H1 (cell line): ENCODE measurements at regions not wholly inside any gene's neighbourhood (a gene's known extent, or its start where the extent isn't known, plus 50 kb on each side); places are given as distances from the start of the nearest gene placed in this dataset.

Experiments
- ASH2L ChIP-seq: fragments of 200-600, 300-600 bp; sonication (generic); IDR thresholded peaks from one replicate; pipeline ENCODE4 v1.7.1; 2017; ENCODE audit warnings: low read length
- BACH1 ChIP-seq: IDR thresholded peaks from 2 replicates; pipeline ENCODE4 v1.6.1; 2012; ENCODE audit warnings: low read length, improper control_type of control experiment
- BCL11A ChIP-seq, 2 experiments: IDR thresholded peaks; one replicate each; pipeline ENCODE4 v1.6.1; 2011; ENCODE audit warnings: low read depth in 2 of 2, low read length in 2 of 2, mild to moderate bottlenecking in 2 of 2
- BRCA1 ChIP-seq: IDR thresholded peaks from 2 replicates; pipeline ENCODE4 v1.6.1; 2012; ENCODE audit warnings: low read depth, low read length, improper control_type of control experiment
- CTBP2 ChIP-seq: IDR thresholded peaks from 2 replicates; pipeline ENCODE4 v1.7.0; 2011; ENCODE audit warnings: borderline replicate concordance, mild to moderate bottlenecking, moderate library complexity, mixed read lengths, low read length; ENCODE audit not compliant: insufficient read depth, insufficient read length
- EP300 ChIP-seq, 2 experiments: IDR thresholded peaks; 1 replicate in 1 of 2; 2 replicates in 1 of 2; pipeline ENCODE4 v1.6.1; 2011 to 2012; ENCODE audit warnings: low read depth in 2 of 2, low read length in 2 of 2, mild to moderate bottlenecking in 2 of 2, borderline replicate concordance in 1 of 2, inconsistent platforms in 1 of 2, moderate library complexity in 1 of 2
- GABPA ChIP-seq: IDR thresholded peaks from 2 replicates; pipeline ENCODE4 v1.6.1; 2011; ENCODE audit warnings: mild to moderate bottlenecking, low read length, moderate library complexity, borderline replicate concordance; ENCODE audit not compliant: insufficient read depth
- GTF2F1 ChIP-seq: IDR thresholded peaks from 2 replicates; pipeline ENCODE4 v1.6.1; 2012; ENCODE audit warnings: low read depth, low read length, improper control_type of control experiment, borderline replicate concordance
- JUND ChIP-seq: IDR thresholded peaks from 2 replicates; pipeline ENCODE4 v1.6.1; 2011; ENCODE audit warnings: mild to moderate bottlenecking, improper control_type of control experiment, low read length
- KDM5A ChIP-seq: fragments of 200-600 bp; IDR thresholded peaks from 2 replicates; pipeline ENCODE4 v1.7.1; 2012; ENCODE audit warnings: mild to moderate bottlenecking, low read length, inconsistent platforms, mixed read lengths
- MAFK ChIP-seq: IDR thresholded peaks from 2 replicates; pipeline ENCODE4 v1.6.1; 2012; ENCODE audit warnings: low read depth, mild to moderate bottlenecking, improper control_type of control experiment, low read length
- POLR2A ChIP-seq, 2 experiments: IDR thresholded peaks; 1 replicate in 1 of 2; 2 replicates in 1 of 2; pipeline ENCODE4 v1.6.1; 2011; ENCODE audit warnings: low read depth in 2 of 2, low read length in 2 of 2, mild to moderate bottlenecking in 2 of 2; ENCODE audit errors: control extremely low read depth in 1 of 2
- POU5F1 ChIP-seq: IDR thresholded peaks from 2 replicates; pipeline ENCODE4 v1.6.1; 2011; ENCODE audit warnings: low read depth, mild to moderate bottlenecking, low read length, moderate library complexity
- RBBP5 ChIP-seq: IDR thresholded peaks from 2 replicates; pipeline ENCODE4 v1.7.1; 2012; ENCODE audit warnings: low read depth, mild to moderate bottlenecking, inconsistent platforms, low read length, moderate library complexity, borderline replicate concordance
- RFX5 ChIP-seq: IDR thresholded peaks from 2 replicates; pipeline ENCODE4 v1.6.1; 2011; ENCODE audit warnings: low read depth, low read length, improper control_type of control experiment, borderline replicate concordance
- RXRA ChIP-seq: IDR thresholded peaks from 2 replicates; pipeline ENCODE4 v1.6.1; 2011; ENCODE audit warnings: low read depth, mild to moderate bottlenecking, low read length, moderate library complexity; ENCODE audit not compliant: insufficient read depth
- SIN3A ChIP-seq, 2 experiments: IDR thresholded peaks in 1 of 2; conservative IDR thresholded peaks in 1 of 2; 2 replicates each; pipeline ENCODE4 v1.6.1; 2011 to 2012; ENCODE audit warnings: low read length in 2 of 2, improper control_type of control experiment in 1 of 2, low read depth in 1 of 2, mild to moderate bottlenecking in 1 of 2
- TAF1 ChIP-seq: IDR thresholded peaks from 2 replicates; pipeline ENCODE4 v1.6.1; 2011; ENCODE audit warnings: mild to moderate bottlenecking, low read depth, low read length
- TAF7 ChIP-seq: optimal IDR thresholded peaks from 2 replicates; pipeline ENCODE3; 2011; ENCODE audit warnings: low read depth, mild to moderate bottlenecking, inconsistent platforms, low read length, moderate library complexity, borderline replicate concordance
- TCF12 ChIP-seq: IDR thresholded peaks from 2 replicates; pipeline ENCODE4 v1.6.1; 2011; ENCODE audit warnings: low read depth, mild to moderate bottlenecking, low read length
- TEAD4 ChIP-seq: IDR thresholded peaks from 2 replicates; pipeline ENCODE4 v1.6.1; 2012; ENCODE audit warnings: low read depth, low read length, inconsistent platforms, mixed read lengths
- TF ChIP-seq, protein P1 (sequence below): IDR thresholded peaks from 2 replicates; pipeline ENCODE4 v1.6.1; 2012; ENCODE audit warnings: inconsistent platforms
- TF ChIP-seq, protein P2 (sequence below): IDR thresholded peaks from 2 replicates; pipeline ENCODE4 v1.6.1; 2011; ENCODE audit warnings: low read length, improper control_type of control experiment
- TF ChIP-seq, protein P3 (sequence below): IDR thresholded peaks from 2 replicates; pipeline ENCODE4 v1.6.1; 2011; ENCODE audit warnings: low read depth, mild to moderate bottlenecking, low read length; ENCODE audit not compliant: insufficient read depth

DNA sequence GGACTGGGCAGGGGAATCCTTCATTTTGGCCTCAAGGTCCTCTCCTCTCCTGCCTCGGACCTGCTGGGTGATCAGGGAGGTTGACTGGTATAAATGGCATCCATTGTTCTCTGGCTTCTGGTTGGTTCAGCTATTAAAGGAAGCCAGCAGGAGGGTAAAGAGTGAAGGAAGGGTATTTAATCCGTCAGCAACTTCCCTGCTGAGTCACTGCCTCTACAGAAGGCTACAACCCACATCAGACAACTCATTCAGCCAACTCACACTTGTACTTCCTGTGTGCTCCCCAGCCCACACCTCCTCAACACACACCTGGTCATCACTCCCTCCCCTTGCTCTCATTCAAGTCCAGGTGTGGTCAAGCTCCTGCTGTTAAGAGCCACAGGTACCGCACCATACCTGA, 68.3 kb upstream of the MRPS9 start (continued):
- TF ChIP-seq, protein P1, sequence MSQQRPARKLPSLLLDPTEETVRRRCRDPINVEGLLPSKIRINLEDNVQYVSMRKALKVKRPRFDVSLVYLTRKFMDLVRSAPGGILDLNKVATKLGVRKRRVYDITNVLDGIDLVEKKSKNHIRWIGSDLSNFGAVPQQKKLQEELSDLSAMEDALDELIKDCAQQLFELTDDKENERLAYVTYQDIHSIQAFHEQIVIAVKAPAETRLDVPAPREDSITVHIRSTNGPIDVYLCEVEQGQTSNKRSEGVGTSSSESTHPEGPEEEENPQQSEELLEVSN = no peak
- TF ChIP-seq GTF2F1 = no peak
- TF ChIP-seq, protein P2, sequence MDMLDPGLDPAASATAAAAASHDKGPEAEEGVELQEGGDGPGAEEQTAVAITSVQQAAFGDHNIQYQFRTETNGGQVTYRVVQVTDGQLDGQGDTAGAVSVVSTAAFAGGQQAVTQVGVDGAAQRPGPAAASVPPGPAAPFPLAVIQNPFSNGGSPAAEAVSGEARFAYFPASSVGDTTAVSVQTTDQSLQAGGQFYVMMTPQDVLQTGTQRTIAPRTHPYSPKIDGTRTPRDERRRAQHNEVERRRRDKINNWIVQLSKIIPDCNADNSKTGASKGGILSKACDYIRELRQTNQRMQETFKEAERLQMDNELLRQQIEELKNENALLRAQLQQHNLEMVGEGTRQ = no peak
- TF ChIP-seq BCL11A (IDR thresholded peaks at IDR 0.05; ENCODE audit: low read depth in 2 of 2, low read length in 2 of 2) = no peak
- peak; percentile 72; the same call in 1 of the 2 replicates for TF ChIP-seq MAFK
- TF ChIP-seq TAF7 = no peak
- no peak for TF ChIP-seq KDM5A
- TF ChIP-seq, protein P3, sequence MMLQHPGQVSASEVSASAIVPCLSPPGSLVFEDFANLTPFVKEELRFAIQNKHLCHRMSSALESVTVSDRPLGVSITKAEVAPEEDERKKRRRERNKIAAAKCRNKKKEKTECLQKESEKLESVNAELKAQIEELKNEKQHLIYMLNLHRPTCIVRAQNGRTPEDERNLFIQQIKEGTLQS = no peak
- no peak for TF ChIP-seq TCF12
- TF ChIP-seq RFX5 = no peak
- no peak for TF ChIP-seq POU5F1
- no peak for TF ChIP-seq TEAD4
- TF ChIP-seq BRCA1 = no peak
- TF ChIP-seq EP300 (IDR thresholded peaks at IDR 0.05; ENCODE audit: borderline replicate concordance in 1 of 2, low read depth in 2 of 2, low read length in 2 of 2) = no peak
- TF ChIP-seq RXRA = no peak
- TF ChIP-seq GABPA = no peak
- no peak for TF ChIP-seq ASH2L
- TF ChIP-seq BACH1 = peak; percentile 92
- TF ChIP-seq SIN3A (conservative IDR thresholded peaks at IDR 0.05 in 1 of 2, IDR thresholded peaks at IDR 0.05 in 1 of 2; ENCODE audit: low read depth in 1 of 2, low read length in 2 of 2) = no peak
- TF ChIP-seq POLR2A (IDR thresholded peaks at IDR 0.05; ENCODE audit: control extremely low read depth in 1 of 2, low read depth in 2 of 2, low read length in 2 of 2) = no peak
- no peak for TF ChIP-seq RBBP5
- no peak for TF ChIP-seq TAF1
- TF ChIP-seq CTBP2 = no peak
- 0 out of 2 replicates have a peak, but pooled peaks have one; percentile 15 for TF ChIP-seq JUND
